Kidney epithelial cell (primary cell): ENCODE measurements at regions not wholly inside any gene's neighbourhood (a gene's known extent, or its start where the extent isn't known, plus 50 kb on each side); places are given as distances from the start of the nearest gene placed in this dataset.

ENCODE experiments used
- DNase-seq: peaks from one replicate; pipeline ENCODE4 v3.0.0-alpha.2; 2010; ENCODE audit warnings: low read depth
- H3K27me3 ChIP-seq: 2 replicates; pipeline ENCODE4 v1.6.0; 2011; ENCODE audit warnings: low read length; ENCODE audit not compliant: control insufficient read depth, insufficient read depth
- H3K36me3 ChIP-seq: 2 replicates; pipeline ENCODE4 v1.5.1; 2011; ENCODE audit warnings: low read length; ENCODE audit not compliant: control insufficient read depth, insufficient read depth
- H3K4me3 ChIP-seq: 2 replicates; pipeline ENCODE4 v1.5.1; 2011; ENCODE audit warnings: low read depth, mild to moderate bottlenecking, control low read depth, low read length
- TF ChIP-seq, protein P1 (sequence below): IDR thresholded peaks from 2 replicates; pipeline ENCODE4 v1.5.1; 2011; ENCODE audit warnings: mild to moderate bottlenecking, moderate library complexity, low read length, control low read depth, inconsistent platforms; ENCODE audit not compliant: insufficient read depth, poor library complexity, severe bottlenecking

DNA sequence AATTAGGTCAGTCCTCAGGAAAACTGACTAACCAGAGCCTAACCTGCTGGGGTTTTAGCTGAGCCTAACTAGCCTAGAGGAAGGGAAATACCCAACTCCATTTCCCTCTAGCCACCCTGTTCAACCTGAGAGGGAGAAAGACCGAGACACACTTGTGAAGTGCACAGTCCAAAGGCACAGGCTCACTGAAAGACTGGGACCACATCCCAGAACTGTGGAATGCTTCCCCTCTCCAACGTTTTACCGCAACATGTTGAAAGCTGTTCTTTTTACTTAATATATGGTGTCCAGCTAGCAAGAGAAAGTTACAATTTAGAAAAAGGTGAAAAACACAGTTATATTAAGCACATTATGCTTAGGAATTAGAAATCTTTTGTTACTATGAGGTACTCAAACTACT lies 76.8 kb upstream of the SIMC1 start:
- no peak for DNase-seq
- Histone ChIP-seq H3K36me3 (no peaks in the 10 kb centered on the region), H3K27me3 (no peaks in the 10 kb centered on the region), H3K4me3 (no peak overlapping the region)
- TF ChIP-seq, protein P1, sequence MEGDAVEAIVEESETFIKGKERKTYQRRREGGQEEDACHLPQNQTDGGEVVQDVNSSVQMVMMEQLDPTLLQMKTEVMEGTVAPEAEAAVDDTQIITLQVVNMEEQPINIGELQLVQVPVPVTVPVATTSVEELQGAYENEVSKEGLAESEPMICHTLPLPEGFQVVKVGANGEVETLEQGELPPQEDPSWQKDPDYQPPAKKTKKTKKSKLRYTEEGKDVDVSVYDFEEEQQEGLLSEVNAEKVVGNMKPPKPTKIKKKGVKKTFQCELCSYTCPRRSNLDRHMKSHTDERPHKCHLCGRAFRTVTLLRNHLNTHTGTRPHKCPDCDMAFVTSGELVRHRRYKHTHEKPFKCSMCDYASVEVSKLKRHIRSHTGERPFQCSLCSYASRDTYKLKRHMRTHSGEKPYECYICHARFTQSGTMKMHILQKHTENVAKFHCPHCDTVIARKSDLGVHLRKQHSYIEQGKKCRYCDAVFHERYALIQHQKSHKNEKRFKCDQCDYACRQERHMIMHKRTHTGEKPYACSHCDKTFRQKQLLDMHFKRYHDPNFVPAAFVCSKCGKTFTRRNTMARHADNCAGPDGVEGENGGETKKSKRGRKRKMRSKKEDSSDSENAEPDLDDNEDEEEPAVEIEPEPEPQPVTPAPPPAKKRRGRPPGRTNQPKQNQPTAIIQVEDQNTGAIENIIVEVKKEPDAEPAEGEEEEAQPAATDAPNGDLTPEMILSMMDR = no peak

GRCh38 chr5:176162198-176162597 lies 76.0 kb upstream of the SIMC1 start:
- Histone ChIP-seq H3K4me3 (no peak overlapping the region), H3K36me3 (no peaks in the 10 kb centered on the region), H3K27me3 (no peaks in the 10 kb centered on the region)
- TF ChIP-seq, protein P1 = no peak
- DNase-seq = no peak

DNA sequence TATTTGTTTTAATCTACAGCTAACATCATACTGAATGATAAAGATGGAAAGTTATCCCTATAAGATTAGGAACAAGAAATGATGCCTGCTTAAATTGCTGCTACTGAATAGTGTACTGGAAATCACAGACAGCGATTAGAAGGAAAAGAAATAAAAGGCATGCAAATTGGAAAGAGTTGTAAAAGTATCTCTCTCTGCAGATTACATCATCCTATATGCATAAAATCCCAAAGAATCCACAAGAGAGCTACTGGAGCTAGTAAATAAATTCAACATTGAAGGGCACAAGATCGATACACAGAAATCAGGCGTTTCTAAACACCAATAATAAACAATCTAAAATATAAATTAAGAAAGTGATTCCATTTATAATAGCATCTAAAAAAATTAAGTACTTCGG lies 75.3 kb upstream of the SIMC1 start:
- DNase-seq = no peak
- TF ChIP-seq, protein P1 = no peak

DNA sequence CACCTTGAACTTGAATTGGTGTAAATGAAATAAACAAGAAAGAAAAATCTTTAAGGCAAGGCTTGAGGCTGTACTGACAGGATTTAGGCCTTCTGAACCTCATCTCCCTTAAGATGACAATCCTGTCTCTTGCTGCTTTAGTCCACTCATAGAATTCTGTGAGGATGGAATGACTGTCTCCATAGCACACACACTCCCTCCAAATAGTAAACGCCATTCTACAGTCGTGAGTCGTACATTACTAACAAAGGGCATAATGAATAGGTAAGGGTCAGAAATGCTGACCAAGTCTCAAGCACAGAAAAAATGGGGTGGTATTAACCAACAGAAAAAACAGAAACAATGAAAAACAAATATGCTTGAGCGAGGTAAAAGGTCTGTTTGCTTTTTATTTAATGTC lies 71.8 kb upstream of the SIMC1 start:
- TF ChIP-seq, protein P1 = no peak
- H3K36me3 ChIP-seq = no peaks in the 10 kb centered on the region
- DNase-seq = no peak
- H3K4me3 ChIP-seq = no peak overlapping the region
- H3K27me3 ChIP-seq = no peaks in the 10 kb centered on the region

More for the DNA sequence above, 75.3 kb upstream of the SIMC1 start:
- Histone ChIP-seq H3K27me3 (no peaks in the 10 kb centered on the region), H3K36me3 (no peaks in the 10 kb centered on the region), H3K4me3 (no peak overlapping the region)

DNA sequence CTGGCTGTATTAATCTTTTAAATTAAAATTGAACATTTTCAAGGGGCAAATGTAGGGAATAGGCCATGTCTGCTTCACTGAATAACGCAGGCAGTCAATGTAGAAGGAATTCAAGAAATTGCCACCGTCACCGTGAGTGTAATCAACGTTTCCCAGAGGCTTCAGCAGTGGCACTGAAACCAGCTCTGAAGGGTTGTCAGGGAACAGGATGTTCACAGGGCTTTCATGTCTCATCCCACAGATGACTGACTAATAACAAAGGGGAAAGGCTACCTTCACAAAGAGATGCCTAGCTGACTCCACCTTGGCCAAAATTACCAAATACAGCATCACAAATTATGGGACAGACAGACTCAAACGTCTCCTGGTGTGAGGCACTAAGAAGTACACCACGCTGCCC lies 70.4 kb upstream of the SIMC1 start:
- no peak for DNase-seq
- no peaks in the 10 kb centered on the region for H3K27me3 ChIP-seq
- H3K36me3 ChIP-seq = no peaks in the 10 kb centered on the region
- no peak overlapping the region for H3K4me3 ChIP-seq
- TF ChIP-seq, protein P1 = no peak

DNA sequence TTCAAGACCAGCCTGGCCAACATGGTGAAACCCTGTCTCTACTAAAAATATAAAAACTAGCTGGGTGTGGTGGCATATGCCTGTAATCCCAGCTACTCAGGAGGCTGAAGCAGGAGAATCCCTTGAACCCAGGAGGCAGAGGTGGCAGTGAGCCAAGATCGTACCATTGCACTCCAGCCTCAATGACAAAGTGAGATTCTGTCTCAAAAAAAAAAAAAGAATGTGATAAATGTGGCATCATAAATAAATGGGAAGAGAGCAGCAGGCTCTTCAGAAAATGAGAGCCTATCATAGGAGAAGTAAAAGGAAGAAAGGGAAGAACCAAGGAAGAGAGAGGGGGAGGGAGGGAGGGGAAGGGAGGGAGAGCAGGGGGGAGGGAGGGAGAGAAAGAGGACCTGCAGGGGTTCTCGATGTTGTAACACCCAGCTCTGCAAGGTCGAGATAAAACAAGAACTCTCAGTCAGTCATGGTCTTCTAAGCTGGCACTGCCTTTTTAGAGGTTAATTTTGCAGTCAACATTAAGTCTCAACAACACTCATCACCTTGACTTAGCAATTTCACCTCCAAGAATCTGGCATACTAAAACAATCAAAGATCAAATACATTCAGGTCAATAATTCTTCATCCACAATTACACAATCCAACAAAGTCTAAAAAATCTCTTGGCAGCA lies 68.7 kb upstream of the SIMC1 start:
- H3K27me3 ChIP-seq = peaks cover 2% of the 10 kb centered on the region
- TF ChIP-seq, protein P1 = no peak
- DNase-seq = no peak
- no peak overlapping the region for H3K4me3 ChIP-seq
- no peaks in the 10 kb centered on the region for H3K36me3 ChIP-seq
